Neural progenitor cell (in vitro differentiated cells): ENCODE measurements at regions not wholly inside any gene's neighbourhood (a gene's known extent, or its start where the extent isn't known, plus 50 kb on each side); places are given as distances from the start of the nearest gene placed in this dataset.

Source experiments
- EZH2 ChIP-seq: fragments of 200-600 bp; sonication (generic); IDR thresholded peaks from 2 replicates; pipeline ENCODE4 v1.6.1; 2017; ENCODE audit warnings: antibody characterized with exemption, mild to moderate bottlenecking, moderate library complexity
- TF ChIP-seq, protein P1 (sequence below): fragments of 200-600 bp; sonication (generic); IDR thresholded peaks from 2 replicates; pipeline ENCODE4 v1.5.1; 2017; ENCODE audit warnings: antibody characterized with exemption, mild to moderate bottlenecking

DNA sequence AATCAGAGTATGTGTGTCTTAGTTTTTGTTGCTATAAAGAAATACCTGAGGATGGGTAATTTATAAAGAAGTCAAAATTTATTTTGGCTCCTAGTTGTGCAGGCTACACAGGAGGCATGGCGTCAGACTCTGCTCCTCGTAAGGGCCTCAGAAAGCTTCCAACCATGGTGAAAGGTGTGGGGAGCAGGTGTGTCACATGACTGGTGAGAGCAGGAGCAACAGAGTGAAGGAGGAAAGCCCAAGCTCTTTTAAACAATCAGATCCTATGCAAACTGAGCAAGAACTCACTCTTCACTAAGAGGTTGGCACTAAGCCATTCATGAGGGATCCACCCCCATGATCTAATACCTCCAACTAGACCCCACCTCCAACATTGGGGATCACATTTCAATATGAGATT lies 1524.3 kb downstream of the HACE1 start:
- TF ChIP-seq, protein P1, sequence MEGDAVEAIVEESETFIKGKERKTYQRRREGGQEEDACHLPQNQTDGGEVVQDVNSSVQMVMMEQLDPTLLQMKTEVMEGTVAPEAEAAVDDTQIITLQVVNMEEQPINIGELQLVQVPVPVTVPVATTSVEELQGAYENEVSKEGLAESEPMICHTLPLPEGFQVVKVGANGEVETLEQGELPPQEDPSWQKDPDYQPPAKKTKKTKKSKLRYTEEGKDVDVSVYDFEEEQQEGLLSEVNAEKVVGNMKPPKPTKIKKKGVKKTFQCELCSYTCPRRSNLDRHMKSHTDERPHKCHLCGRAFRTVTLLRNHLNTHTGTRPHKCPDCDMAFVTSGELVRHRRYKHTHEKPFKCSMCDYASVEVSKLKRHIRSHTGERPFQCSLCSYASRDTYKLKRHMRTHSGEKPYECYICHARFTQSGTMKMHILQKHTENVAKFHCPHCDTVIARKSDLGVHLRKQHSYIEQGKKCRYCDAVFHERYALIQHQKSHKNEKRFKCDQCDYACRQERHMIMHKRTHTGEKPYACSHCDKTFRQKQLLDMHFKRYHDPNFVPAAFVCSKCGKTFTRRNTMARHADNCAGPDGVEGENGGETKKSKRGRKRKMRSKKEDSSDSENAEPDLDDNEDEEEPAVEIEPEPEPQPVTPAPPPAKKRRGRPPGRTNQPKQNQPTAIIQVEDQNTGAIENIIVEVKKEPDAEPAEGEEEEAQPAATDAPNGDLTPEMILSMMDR = no peak
- TF ChIP-seq EZH2 = no peak
